HG03066 (cell line): ENCODE measurements at regions not wholly inside any gene's neighbourhood (a gene's known extent, or its start where the extent isn't known, plus 50 kb on each side); places are given as distances from the start of the nearest gene placed in this dataset.
"Not testable (repeated sequence)": the region's sequence is repeated elsewhere in the genome, so short reads cannot be mapped to it uniquely, and the experiment has no call there.

ENCODE experiments used
- ATAC-seq: cut with Tn5 transposase; IDR thresholded peaks from one replicate; pipeline ENCODE4 v1.9.1; 2021; ENCODE audit warnings: low read depth; ENCODE audit not compliant: unreplicated experiment

DNA sequence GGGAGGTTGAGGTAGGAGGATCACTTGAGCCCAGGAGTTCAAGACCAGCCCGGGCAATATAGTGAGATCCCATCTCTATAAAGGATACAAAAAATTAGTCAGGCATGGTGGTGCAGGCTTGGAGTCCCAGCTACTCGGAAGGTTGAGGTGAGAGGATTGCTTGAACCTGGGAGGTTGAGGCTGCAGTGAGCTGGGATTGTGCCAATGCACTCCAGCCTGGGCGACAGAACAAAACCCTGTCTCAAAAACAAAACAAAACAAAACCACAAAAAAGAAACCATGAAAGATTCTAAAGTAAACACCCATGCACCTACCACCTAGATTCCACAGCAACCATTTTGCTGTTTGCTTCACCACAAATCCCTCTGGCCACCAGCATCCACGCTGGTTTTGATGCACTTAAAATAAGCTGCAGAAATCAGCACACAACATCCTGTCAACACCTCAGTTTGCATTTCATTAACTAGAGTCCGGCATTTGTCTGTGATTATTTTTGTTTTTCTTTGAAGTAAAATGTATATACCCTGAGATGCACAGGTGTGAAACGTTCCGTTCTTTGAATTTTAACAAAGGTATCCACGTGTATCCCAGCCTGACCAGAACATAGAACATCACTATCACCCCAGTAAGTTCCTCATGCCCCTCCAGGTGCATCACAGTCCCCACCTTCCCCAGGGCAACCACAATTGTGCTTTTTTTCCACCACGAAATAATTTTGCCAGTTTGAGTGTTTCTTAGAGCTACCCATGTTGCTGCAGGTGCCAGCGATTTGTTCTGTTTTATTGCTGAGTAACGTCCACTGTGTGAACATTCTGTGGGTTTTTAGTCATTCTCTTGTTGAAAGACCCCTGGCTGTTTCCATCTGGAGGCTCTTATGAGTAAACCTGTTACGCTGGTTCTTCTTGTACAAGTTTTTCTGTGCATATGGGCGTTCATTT lies 191.5 kb downstream of the SEC14L1 start:
- ATAC-seq = no peak

DNA sequence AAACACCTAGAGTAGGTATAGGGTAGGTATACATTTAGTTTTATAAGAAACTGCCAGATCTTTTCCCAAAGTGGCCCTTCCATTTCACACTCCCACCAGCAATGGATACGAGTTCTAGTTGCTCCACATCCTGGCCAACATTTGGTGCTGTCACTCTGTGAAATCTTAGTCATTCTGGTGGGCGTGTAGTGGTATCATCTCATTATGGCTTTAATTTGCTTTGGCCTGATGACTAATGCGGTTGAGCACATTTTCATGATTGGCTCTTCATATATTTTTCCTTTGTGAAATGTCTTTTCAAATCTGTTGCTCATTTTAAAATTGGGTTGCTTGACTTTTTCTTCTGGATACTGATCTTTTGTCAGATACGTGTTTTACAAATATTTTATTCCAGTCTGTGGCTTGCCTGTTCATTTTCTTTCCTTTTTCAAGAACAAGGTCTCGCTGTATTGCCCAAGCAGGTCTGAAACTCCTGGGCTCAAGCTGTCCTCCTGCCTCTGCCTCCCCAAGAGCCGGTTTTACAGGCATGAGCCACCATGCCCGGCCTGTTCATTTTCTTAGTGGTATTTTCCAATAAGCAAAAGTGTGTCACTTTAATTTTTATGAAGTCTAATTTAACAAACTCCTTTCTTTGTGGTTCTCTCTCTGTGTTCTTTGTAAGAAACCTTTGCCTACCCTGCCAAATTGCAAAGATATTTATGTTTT lies 192.4 kb downstream of the SEC14L1 start:
- no peak for ATAC-seq

DNA sequence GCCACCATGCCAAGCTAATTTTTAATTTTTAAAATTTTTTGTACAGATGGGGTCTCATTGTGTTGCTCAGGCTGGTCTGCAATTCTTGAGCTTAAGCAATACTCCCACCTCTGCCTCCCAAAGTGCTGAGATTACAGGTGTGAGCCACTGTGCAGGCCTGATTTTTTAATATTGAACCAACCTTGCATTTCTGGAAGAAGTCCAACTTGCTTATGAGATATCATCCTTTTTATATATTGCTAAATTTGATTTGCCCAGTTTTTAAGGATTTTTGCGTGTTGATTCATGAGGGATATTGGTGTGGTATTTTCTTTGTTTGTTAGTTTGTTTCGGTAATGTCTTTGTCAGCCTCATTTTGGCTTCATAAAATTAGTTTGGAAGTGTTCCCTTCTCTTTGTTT lies 196.4 kb downstream of the SEC14L1 start:
- no peak for ATAC-seq

DNA sequence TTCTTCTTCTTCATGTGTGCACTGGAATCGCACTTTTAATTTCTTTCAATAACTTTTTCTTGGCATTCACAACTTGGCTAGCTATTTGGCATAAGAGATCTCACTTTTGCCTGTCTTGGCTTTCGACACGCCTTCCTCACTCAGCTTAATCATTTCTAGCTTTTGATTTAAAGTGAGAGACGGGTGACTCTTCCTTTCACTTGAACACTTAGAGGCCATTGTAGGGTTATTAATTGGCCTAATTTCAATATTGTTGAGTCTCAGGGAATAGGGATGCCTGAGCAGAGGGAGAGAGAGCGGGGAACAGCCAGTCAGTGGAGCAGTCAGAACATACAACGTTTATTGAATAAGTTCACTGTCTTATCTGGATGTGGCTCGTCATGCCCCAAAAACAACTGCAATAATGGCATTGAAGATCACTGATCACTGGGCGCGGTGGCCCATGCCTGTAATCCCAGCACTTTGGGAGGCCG lies 200.3 kb downstream of the SEC14L1 start:
- no peak for ATAC-seq

DNA sequence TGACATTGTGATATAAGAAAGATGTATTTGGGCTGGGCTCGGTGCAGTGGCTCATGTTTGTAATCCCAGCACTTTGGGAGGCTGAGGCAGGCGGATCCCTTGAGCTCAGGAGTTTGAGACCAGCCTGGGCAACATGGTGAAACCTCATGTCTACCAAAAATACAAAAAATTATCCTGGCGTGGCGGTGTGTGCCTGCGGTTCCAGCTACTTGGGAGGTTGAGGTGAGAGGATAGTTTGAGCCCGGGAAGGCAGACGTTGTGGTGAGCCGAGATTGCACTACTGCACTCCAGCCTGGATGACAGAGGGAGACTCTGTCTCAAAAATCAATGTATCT lies 201.9 kb downstream of the SEC14L1 start:
- ATAC-seq = not testable (repeated sequence)

DNA sequence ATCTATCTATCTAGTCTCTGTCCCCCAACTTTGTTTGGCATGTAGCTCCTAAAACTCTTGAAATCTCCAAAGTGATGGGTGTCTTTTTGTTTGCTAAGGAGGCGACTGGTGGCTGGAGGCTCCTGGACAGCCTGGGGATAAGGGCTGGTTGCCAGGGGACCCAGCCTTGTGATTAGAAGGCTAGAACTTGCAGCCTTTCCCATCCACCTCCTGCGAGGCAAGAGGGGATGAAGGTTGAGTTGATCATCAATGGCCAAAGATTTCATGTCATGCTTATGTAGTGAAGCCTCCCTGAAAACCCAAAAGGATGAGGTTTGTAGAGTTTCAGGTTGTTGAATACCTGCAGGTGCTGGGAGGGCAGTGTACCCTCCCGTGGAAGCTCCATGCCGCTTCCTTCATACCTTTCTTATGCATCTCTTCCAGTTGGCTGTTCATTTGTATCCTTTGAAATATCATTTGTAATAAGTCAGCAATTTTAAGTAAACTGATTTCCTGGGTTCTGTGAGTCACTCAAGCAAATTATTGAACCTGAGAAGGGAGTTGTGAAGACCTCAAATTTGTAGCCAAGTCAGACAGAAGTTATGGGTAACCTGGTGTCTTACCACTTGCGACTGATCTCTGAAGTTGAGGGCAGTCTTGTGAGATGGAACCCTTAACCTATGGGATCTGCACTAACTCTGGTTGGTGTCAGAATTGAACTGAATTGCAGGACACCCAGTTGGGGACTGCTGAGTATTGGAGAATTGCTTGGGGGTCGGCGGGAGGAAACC lies 202.4 kb downstream of the SEC14L1 start:
- ATAC-seq = no peak

DNA sequence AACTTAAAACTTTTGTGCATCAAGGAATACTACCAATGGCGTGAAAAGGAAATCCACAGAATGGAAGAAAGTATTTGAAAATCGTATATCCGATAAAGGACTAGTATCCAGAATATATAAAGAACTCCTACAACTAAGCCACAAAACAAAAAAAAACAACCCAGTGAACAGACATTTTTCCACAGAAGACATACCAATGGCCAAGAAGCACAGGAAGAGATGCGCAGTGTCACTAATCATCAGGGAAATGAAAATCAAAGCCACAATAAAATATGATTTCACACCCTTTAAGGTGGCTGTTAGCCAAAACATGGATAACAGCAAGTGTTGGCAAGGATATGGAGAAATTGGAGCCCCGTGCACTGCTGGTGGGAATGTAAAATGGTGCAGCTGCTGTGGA lies 203.3 kb downstream of the SEC14L1 start:
- ATAC-seq = no peak

DNA sequence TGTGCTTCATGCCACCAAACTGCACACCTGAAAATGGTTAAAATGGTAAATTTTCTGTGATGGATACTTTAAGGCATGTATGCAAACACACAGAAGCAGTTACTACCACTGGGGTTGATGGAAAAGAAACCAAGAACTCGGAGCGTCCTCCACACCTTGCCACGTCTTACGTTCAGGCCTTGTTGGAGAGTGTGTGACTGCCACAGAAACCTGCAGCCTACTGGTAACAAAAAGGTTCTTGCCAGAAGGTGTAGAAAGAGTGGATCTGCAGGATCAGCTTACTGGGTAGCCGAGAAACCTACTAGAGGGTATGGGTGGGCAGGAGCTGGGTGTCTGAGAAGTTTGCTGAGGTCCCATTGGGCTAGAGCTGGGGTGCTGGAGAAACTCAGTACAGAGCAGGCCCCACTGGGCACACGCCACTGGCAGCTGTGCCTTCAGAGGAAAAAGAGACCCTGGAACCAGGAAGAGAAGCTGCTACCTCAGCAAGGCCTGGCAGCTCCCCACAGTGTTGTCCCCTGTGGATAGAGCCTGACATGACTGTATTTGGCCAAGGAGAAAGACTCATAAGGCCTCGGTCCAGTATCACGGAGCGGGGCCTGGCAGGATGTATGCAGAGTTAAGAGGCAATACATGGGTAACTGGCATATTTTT lies 204.6 kb downstream of the SEC14L1 start:
- ATAC-seq = no peak

DNA sequence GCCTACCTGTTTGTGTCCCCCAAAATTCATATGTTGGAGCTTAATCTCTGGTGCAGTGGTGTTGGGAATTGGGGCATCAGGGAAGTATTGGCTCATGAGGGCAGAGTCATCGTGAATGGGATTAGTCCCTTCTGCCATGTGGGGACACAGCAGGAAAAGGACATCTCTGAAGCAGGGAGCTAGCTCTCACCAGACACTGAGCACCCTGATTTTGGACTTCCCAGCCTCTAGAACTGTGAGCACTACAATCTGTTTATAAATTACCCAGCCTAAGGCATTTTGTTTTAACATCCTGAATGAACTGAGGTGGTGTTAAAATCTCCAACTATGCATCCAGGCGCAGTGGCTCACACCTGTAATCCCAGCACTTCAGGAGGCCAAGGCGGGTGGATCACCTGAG lies 206.0 kb downstream of the SEC14L1 start:
- ATAC-seq = no peak

DNA sequence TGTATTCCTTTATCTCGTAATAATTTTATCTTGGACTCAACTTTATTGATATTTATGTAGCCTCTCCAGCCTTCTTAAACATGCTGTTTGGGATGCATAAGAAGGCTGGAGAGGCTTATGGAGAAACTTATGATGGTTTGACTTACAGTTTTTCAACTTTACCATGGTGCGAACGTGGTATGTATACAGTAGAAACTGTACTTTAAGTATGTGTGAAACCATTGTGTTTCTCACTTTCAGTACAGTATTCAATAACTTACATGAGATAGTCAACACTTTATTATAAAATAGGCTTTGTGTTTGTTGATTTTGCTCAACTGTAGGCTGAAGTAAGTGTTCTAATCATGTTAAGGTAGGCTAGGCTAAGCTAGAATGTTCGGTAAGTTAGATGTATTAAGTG lies 206.8 kb downstream of the SEC14L1 start:
- no peak for ATAC-seq

DNA sequence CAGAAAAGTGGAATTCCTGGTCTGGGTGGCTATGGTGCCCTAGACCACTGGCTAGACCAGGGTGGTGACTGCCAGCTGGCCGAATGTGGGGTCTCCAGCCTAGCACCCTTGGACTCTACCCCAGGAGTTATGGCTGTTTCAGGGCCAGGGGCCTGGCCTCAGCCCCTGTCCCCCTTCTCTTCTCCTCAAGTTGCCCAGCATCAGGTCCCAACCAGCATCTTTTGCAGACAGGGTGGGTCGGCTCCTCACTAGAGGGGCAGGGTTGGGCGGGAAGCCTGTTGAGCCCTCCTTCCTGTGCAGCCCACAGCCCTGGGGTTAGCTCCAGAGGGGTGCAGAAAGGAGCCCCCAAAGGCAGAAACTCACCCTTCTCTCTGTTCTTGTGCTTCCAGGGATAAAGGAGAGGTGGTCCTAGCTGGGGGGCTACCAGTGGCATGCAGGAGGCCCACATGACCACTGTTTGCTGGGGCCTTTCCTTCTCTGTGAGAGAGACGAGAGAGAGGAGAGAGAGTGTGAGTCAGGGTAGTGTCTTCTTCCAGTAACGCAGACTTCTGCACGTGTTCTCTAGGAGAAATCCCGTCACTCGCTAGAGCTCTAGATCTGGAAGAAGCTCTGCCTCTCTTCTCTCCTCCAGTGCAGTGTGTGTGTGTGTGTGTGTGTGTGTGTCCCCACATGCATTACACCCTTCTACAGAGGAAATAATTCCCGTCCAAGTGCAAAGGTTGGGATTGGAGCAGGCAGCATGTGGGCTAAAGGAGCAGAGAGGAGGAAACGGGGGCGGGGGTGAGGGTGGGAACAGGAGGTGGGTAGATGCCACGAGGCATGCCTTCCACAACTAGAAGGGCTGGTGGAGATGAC lies 209.4 kb downstream of the SEC14L1 start:
- no peak for ATAC-seq

DNA sequence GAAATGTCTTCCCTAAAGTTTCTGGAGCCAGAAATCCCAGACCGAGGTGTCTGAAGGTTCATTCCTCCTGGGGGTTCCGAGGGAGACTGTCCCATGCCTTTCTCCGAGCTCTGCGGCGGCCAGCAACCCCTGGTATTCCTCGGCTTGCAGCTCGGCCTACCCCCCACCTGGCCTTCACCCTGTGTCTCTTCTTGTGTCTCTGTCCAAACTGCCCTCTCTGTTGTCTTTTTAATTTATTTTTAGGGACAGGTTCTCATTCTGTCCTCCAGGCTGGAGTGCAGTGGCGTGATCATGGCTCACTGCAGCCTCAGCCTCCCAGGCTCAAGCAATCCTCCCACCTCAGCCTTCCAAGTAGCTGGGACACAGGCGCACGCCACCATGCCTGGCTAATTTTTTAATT lies 211.7 kb downstream of the SEC14L1 start:
- no peak for ATAC-seq

DNA sequence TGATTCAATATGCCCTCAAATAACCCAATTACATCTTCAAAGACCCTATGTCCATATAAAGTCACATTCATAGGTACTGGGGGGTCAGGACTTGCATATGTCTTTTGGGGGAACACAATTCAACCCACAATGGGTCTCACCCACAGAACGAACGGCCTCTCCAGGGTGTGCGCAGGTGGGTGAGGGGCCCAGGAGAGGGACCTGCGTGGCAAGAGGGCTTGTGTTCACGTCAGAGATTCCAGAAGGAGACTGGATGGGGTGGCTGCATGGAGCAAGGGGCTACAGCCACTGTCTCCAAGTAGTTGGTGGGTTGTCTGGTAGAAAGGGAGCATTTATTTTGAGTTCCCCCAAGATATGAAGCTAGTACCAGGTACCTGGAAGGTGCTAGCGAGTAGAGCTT lies 212.2 kb downstream of the SEC14L1 start:
- no peak for ATAC-seq

DNA sequence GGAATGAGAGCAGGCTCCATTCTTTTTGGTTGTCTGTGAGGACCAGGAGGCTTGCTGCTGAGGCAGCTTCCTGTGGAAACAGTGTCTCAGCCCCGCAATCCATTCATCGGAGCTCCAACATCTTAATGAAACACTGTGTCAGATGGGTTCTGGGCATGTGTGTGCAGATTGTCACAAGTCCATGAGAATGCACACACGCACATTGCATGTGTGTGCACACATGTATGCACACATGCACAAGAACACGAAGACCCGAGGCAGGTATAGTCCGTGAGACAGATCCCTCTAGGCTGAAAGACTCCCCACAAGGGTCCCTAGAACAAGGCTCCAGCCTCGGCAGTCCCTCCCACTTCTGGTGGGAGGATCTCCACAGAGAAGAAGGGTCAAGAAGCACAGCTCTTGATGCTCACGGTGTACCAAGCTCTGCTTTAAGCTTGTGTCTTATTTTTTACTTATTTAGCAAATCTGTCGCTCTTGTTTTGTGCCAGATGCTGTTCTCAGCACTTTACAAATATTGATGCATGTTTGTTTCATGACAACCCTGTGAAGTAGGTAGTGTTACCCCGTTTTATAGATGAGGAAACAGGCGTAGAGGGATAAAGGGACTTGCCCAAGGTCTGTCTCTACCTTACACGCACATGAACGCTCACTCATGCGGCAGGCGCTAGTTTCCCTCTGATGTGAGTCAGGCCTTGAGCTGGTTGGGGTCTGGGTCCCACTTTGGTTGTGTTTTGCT lies 213.1 kb downstream of the SEC14L1 start:
- ATAC-seq = no peak

DNA sequence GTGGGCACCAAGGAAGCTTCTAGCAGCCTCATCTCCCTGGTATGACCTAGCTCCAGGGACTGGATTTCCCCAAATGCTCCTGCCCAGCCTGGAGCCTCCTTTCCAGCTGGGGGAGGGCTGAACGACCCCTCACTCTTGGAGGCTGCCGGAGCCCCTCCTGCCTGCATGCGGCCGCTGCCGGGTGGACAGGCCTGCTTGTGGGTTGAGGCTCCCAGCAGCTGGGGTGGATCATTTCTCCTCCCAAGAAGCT lies 213.6 kb downstream of the SEC14L1 start:
- ATAC-seq = no peak

DNA sequence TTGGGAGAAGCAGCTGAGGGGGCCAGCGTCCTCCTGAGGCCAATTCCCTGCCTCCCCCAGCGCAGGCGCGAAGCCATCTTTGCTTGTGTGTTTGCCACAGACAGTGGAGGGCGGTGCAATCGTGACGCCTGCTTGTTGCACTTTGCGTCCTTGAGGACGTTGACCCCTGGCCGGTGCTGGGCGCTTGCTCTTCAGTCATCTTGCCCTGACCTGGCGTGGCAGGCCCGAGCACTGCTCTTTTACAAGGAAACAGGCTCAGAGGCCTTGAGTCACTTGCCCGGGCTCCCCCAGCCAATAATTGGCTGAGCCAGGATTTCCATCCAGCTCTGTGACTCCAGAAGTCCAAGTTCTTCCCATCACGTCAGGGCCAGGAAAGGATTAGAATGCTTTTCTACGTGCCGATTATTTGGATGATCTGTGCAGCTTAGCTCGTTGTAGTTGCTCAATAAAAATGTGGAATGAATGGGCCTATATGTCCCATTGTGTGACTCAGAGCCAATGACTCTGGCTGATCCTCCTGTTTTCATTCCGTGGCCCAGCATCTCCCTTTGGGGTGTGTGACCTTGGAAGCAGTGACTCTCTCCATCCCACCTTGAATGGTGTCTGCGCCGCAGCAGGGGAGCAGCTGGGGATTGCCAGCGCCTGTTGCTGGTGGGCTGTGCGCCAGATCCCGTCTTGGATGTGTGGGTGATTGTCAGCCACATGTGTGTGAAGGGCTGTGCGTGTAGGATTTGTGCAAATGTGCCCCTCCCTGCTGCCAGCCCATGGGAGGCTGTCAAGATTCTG lies 214.1 kb downstream of the SEC14L1 start:
- no peak for ATAC-seq

DNA sequence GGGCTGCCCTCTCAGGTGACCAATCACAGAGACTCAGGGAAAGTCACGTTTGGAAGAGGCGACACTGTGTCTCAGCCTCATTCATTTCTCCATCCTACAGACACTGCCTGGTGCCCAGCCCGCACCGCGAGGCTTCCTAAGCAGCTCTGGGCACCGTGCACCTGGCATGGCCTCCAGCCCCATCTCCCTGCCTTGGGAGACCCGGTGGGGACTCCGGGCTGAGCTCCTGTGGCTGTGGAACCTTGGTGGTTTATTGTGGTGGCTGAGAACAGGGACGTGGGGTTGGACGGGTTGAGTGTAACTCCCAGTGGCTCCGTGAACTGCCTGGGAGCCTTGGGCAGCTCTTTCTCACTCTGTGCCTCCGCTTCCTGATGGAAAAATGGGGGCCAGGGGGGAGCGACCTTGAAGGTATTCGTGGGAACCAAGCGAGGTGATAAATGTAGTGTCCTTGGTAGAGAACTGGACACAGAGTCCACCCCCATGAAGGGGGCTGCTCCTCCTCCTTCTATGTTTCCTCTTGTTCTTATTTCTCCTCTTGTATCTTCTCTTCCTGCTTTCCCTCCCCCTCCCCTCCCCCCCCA lies 215.4 kb downstream of the SEC14L1 start:
- no peak for ATAC-seq

DNA sequence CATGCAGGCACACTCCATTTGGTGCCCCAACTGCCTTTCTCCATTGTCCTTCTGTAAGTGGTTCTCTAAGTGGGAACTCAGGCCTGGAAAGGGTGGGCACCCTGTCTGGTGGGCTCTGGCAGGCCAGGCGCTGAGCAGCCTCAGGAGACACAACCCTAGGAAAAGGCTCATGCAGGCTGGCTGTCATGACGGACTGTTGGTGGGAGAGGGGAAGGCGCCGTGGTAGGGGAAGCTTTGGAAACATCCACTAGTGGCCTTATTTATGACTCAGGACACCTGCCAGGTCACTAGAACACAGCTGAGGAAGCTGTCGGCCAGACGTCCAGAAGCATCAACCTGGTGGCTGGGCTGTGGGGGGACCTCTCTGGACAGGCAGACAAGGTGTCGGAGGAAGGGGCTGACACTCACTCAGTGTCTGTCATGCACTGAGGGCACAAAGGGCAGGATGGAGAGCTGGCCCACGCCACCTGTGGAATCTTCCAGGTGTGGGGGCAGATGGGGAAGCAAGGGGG lies 216.0 kb downstream of the SEC14L1 start:
- ATAC-seq = no peak
